Mesendoderm (in vitro differentiated cells): ENCODE measurements at regions not wholly inside any gene's neighbourhood (a gene's known extent, or its start where the extent isn't known, plus 50 kb on each side); places are given as distances from the start of the nearest gene placed in this dataset.

Experiments
- DNase-seq: peaks from one replicate; pipeline ENCODE4 v3.0.0; 2013
- H2AK5ac ChIP-seq: 2 replicates; pipeline ENCODE4 v1.6.1; 2013; ENCODE audit warnings: low read length, inconsistent platforms
- H2BK120ac ChIP-seq: 2 replicates; pipeline ENCODE4 v1.6.1; 2013; ENCODE audit warnings: low read depth, mild to moderate bottlenecking, low read length, moderate library complexity, mixed read lengths
- H2BK15ac ChIP-seq: replicated peaks from 2 replicates; pipeline ENCODE4 v1.6.1; 2013; ENCODE audit warnings: low read depth, mild to moderate bottlenecking, moderate library complexity
- H2BK5ac ChIP-seq: 2 replicates; pipeline ENCODE4 v1.6.1; 2013; ENCODE audit warnings: low read length, inconsistent platforms
- H3K18ac ChIP-seq: 2 replicates; pipeline ENCODE4 v1.6.1; 2013; ENCODE audit warnings: mild to moderate bottlenecking, low read length, mixed read lengths
- H3K23ac ChIP-seq: one replicate; pipeline ENCODE4 v1.6.1; 2013; ENCODE audit warnings: low read length
- H3K27ac ChIP-seq: 2 replicates; pipeline ENCODE4 v1.5.1; 2013; ENCODE audit warnings: low read depth, mild to moderate bottlenecking, inconsistent platforms, low read length, moderate library complexity
- H3K27me3 ChIP-seq: 2 replicates; pipeline ENCODE4 v1.6.1; 2013; ENCODE audit warnings: low read length, control low read depth, mild to moderate bottlenecking, inconsistent platforms; ENCODE audit not compliant: insufficient read depth, poor library complexity
- H3K36me3 ChIP-seq: 2 replicates; pipeline ENCODE4 v1.6.1; 2013; ENCODE audit warnings: low read length, inconsistent platforms; ENCODE audit not compliant: control insufficient read depth, insufficient read depth
- H3K4ac ChIP-seq: one replicate; pipeline ENCODE4 v1.6.1; 2013; ENCODE audit warnings: low read depth, mild to moderate bottlenecking, low read length, moderate library complexity
- H3K4me1 ChIP-seq: 2 replicates; pipeline ENCODE4 v1.6.1; 2013; ENCODE audit warnings: low read depth, low read length, inconsistent platforms; ENCODE audit not compliant: control insufficient read depth
- H3K4me2 ChIP-seq: 2 replicates; pipeline ENCODE4 v1.6.1; 2013; ENCODE audit warnings: low read length
- H3K4me3 ChIP-seq: 2 replicates; pipeline ENCODE4 v1.5.1; 2013; ENCODE audit warnings: mild to moderate bottlenecking, low read length
- H3K56ac ChIP-seq: one replicate; pipeline ENCODE4 v1.6.1; 2013; ENCODE audit warnings: low read length
- H3K79me1 ChIP-seq: 2 replicates; pipeline ENCODE4 v1.6.1; 2013; ENCODE audit warnings: low read length, inconsistent platforms
- H3K79me2 ChIP-seq: 2 replicates; pipeline ENCODE4 v1.6.1; 2013; ENCODE audit warnings: mild to moderate bottlenecking, low read length; ENCODE audit not compliant: control insufficient read depth, insufficient read depth
- H3K9ac ChIP-seq: 2 replicates; pipeline ENCODE4 v1.6.1; 2013; ENCODE audit warnings: low read length, inconsistent platforms
- H4K5ac ChIP-seq: one replicate; pipeline ENCODE4 v1.6.1; 2013; ENCODE audit warnings: low read length
- H4K8ac ChIP-seq: one replicate; pipeline ENCODE4 v1.6.1; 2013; ENCODE audit warnings: low read depth, mild to moderate bottlenecking, control low read depth, low read length, moderate library complexity
- WGBS: extraction: QIAGEN DNeasy Blood & Tissue Kit; methylation state at CpG from one replicate; pipeline ENCODE4 v1.1.7; 2013; ENCODE audit warnings: low lambda C conversion rate, missing lambda C conversion rate; ENCODE audit not compliant: insufficient coverage; ENCODE audit errors: extremely low coverage; 5-methylcytosine and 5-hydroxymethylcytosine counted together

GRCh38 chr4:176422511-176422910 lies 102.7 kb downstream of the SPCS3 start:
- DNase-seq, result no peak
- H3K4ac ChIP-seq, result no peak overlapping the region
- no peak overlapping the region for H4K8ac ChIP-seq
- no CpG with 5 or more reads among the region's 4 CpGs for WGBS
- H3K18ac ChIP-seq, result no peak overlapping the region
- H3K36me3 ChIP-seq, result no peaks in the 10 kb centered on the region
- H3K27me3 ChIP-seq, result no peaks in the 10 kb centered on the region
- H3K4me2 ChIP-seq, result no peak overlapping the region
- H3K56ac ChIP-seq, result no peak overlapping the region
- H3K4me1 ChIP-seq, result no peaks in the 10 kb centered on the region
- no peak overlapping the region for H2BK120ac ChIP-seq
- no peak overlapping the region for H3K9ac ChIP-seq
- H2BK15ac ChIP-seq, result no peak overlapping the region
- H2AK5ac ChIP-seq, result no peak overlapping the region
- no peak overlapping the region for H3K23ac ChIP-seq
- H4K5ac ChIP-seq, result no peak overlapping the region
- H3K79me1 ChIP-seq, result no peaks in the 10 kb centered on the region
- H2BK5ac ChIP-seq, result no peak overlapping the region
- no peaks in the 10 kb centered on the region for H3K79me2 ChIP-seq
- H3K27ac ChIP-seq, result no peak overlapping the region
- H3K4me3 ChIP-seq, result no peak overlapping the region

DNA sequence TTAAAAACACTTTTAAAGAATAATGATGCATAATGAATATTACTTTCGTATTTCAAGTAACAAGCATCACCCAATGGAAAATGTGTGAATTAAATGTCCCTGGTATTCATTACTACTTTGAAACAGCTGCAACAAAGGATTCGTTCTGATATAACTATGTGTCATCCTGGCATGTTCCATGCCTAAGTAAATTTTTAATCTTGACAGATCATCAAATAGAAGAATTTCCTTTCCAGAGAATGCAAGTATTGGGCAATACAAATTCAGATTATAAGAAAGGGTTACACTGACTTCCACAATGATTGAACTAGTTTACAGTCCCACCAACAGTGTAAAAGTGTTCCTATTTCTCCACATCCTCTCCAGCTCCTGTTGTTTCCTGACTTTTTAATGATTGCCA lies 105.3 kb downstream of the SPCS3 start:
- Histone ChIP-seq H3K9ac (no peak overlapping the region), H3K4me2 (no peak overlapping the region), H3K27ac (no peak overlapping the region), H3K18ac (no peak overlapping the region), H2AK5ac (no peak overlapping the region), H3K79me2 (no peaks in the 10 kb centered on the region), H3K4me1 (no peaks in the 10 kb centered on the region), H4K8ac (no peak overlapping the region), H2BK15ac (no peak overlapping the region), H3K23ac (no peak overlapping the region), H3K56ac (no peak overlapping the region), H4K5ac (no peak overlapping the region), H3K4me3 (no peak overlapping the region), H2BK5ac (no peak overlapping the region), H3K4ac (no peak overlapping the region), H3K36me3 (no peaks in the 10 kb centered on the region), H3K27me3 (no peaks in the 10 kb centered on the region), H2BK120ac (no peak overlapping the region), H3K79me1 (no peaks in the 10 kb centered on the region)
- no peak for DNase-seq
- no CpG with 5 or more reads among the region's 2 CpGs for WGBS

DNA sequence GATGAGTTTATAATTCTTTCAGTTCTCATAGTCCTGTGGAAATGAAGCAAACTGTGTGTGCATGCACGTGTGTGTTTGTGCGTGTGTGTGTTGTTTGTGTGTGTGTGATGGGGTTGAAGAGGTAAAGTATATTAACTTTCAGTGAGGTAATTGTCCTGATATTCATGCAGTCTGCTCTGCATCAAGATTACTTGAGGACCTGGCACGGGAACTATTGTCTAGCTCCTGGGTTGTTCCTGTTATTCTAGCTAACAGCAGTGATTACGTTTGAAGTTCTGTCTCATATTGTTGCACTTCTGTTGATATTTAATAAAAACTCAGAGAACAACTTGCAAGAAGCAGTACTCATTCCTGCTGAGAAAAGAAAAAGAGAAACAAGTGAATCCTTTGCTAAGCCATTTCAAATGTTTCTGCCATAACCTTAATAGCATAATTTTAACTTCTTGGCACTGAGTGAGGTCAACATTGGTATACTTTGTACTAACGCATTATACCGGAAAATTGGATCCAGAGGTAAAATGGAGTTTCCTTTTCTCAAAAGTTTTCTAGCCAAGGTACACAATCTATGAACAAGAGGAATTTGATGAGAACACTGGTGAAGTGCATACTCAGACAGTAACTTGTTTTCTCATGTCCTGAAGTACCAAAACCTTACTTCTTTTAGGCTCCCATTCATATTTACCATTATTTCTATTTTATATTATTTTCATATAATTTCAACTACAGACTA lies 113.2 kb downstream of the SPCS3 start:
- Histone ChIP-seq H3K27me3 (no peaks in the 10 kb centered on the region), H3K9ac (no peak overlapping the region), H4K8ac (no peak overlapping the region), H3K36me3 (no peaks in the 10 kb centered on the region), H2BK5ac (no peak overlapping the region), H3K27ac (no peak overlapping the region), H2BK15ac (no peak overlapping the region), H3K79me1 (no peaks in the 10 kb centered on the region), H3K4ac (no peak overlapping the region), H2AK5ac (no peak overlapping the region), H3K23ac (no peak overlapping the region), H3K4me3 (no peak overlapping the region), H3K4me1 (no peaks in the 10 kb centered on the region), H4K5ac (no peak overlapping the region), H3K79me2 (no peaks in the 10 kb centered on the region), H2BK120ac (no peak overlapping the region), H3K56ac (no peak overlapping the region), H3K18ac (no peak overlapping the region), H3K4me2 (no peak overlapping the region)
- no peak for DNase-seq
- WGBS, result no CpG with 5 or more reads among the region's 6 CpGs

DNA sequence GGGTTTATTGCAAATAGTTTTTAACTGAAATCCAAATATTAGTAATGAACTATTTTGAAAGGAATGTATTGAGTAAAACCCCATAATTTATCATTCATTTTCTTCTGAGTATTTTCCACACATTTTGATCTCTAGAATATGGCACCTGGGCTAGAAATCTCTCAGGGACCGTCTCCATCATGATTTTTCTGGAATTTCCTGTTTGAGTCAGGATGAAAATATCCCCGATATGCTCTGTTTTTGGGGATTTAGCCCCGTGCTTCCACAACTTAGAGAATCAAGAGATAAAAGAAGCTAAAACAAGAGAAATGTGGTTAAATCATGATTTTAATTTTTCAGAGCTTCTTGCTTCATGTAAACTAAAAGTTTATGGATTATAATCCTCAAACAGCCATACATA lies 114.2 kb downstream of the SPCS3 start:
- Histone ChIP-seq H3K79me2 (no peaks in the 10 kb centered on the region), H3K23ac (no peak overlapping the region), H2AK5ac (no peak overlapping the region), H2BK120ac (no peak overlapping the region), H3K56ac (no peak overlapping the region), H2BK5ac (no peak overlapping the region), H3K18ac (no peak overlapping the region), H4K8ac (no peak overlapping the region), H3K4me2 (no peak overlapping the region), H3K4me3 (no peak overlapping the region), H4K5ac (no peak overlapping the region), H3K27me3 (no peaks in the 10 kb centered on the region), H3K27ac (no peak overlapping the region), H2BK15ac (no peak overlapping the region), H3K4me1 (no peaks in the 10 kb centered on the region), H3K4ac (no peak overlapping the region), H3K79me1 (no peaks in the 10 kb centered on the region), H3K9ac (no peak overlapping the region), H3K36me3 (no peaks in the 10 kb centered on the region)
- DNase-seq, result no peak
- WGBS, result no CpG with 5 or more reads among the region's 3 CpGs

DNA sequence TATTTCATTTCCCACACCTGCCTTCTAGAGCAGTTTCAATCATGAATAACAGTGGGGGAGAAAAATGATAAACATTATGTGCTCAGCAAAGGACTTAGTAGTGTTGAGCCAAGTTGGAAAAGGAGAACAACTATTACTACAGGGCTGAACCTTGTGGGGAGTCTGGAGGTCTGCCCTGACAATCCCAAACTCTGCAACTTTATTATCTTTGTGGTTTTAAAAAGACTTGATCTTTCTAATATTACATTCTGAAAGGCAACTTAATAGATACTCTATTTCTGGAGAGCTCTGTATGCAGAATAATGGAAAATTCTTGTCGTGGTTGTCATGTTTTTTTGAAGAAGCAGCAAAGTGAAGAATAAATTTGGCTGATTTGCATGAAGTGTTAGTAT lies 116.1 kb downstream of the SPCS3 start:
- WGBS, result no CpG with 5 or more reads among the region's 1 CpG
- H2BK5ac ChIP-seq, result no peak overlapping the region
- no peak overlapping the region for H2BK120ac ChIP-seq
- no peak overlapping the region for H4K5ac ChIP-seq
- H3K9ac ChIP-seq, result no peak overlapping the region
- H3K4ac ChIP-seq, result no peak overlapping the region
- no peak overlapping the region for H3K4me2 ChIP-seq
- H3K4me1 ChIP-seq, result no peaks in the 10 kb centered on the region
- no peak for DNase-seq
- no peak overlapping the region for H3K56ac ChIP-seq
- H3K79me2 ChIP-seq, result no peaks in the 10 kb centered on the region
- no peak overlapping the region for H3K18ac ChIP-seq
- H2BK15ac ChIP-seq, result no peak overlapping the region
- no peak overlapping the region for H3K27ac ChIP-seq
- no peak overlapping the region for H3K4me3 ChIP-seq
- no peaks in the 10 kb centered on the region for H3K79me1 ChIP-seq
- H4K8ac ChIP-seq, result no peak overlapping the region
- no peak overlapping the region for H3K23ac ChIP-seq
- no peaks in the 10 kb centered on the region for H3K36me3 ChIP-seq
- H3K27me3 ChIP-seq, result no peaks in the 10 kb centered on the region
- no peak overlapping the region for H2AK5ac ChIP-seq
